HG02678 (cell line): ENCODE measurements at regions not wholly inside any gene's neighbourhood (a gene's known extent, or its start where the extent isn't known, plus 50 kb on each side); places are given as distances from the start of the nearest gene placed in this dataset.

Experiments
- ATAC-seq: cut with Tn5 transposase; IDR thresholded peaks from one replicate; pipeline ENCODE4 v1.9.1; 2021; ENCODE audit warnings: mild to moderate bottlenecking, moderate library complexity; ENCODE audit not compliant: unreplicated experiment

GRCh38 chr18:47417807-47418206 lies 166.3 kb upstream of the SKOR2 start:
- no peak for ATAC-seq

- no peak for ATAC-seq
These were observed 164.4 kb upstream of the SKOR2 start for GRCh38 chr18:47415881-47416280.

- no peak for ATAC-seq
These were observed 161.9 kb upstream of the SKOR2 start for GRCh38 chr18:47413327-47413726.

- no peak for ATAC-seq
These were observed 161.5 kb upstream of the SKOR2 start for GRCh38 chr18:47412924-47413323.

GRCh38 chr18:47411159-47411558 lies 159.7 kb upstream of the SKOR2 start:
- ATAC-seq, result no peak

GRCh38 chr18:47410139-47410538 lies 158.7 kb upstream of the SKOR2 start:
- no peak for ATAC-seq

- ATAC-seq, result no peak
These were observed 158.1 kb upstream of the SKOR2 start for GRCh38 chr18:47409519-47409918.

- ATAC-seq, result no peak
These were observed 156.3 kb upstream of the SKOR2 start for GRCh38 chr18:47407736-47408135.

- ATAC-seq, result no peak
These were observed 153.4 kb upstream of the SKOR2 start for GRCh38 chr18:47404845-47405244.

- no peak for ATAC-seq
These were observed 152.5 kb upstream of the SKOR2 start for GRCh38 chr18:47403949-47404348.

- ATAC-seq, result no peak
These were observed 151.9 kb upstream of the SKOR2 start for GRCh38 chr18:47403317-47403716.

- ATAC-seq, result no peak
These were observed 148.0 kb upstream of the SKOR2 start for GRCh38 chr18:47399475-47399874.

GRCh38 chr18:47397671-47398319 lies 146.3 kb upstream of the SKOR2 start:
- no peak for ATAC-seq

- ATAC-seq, result no peak
These were observed 140.2 kb upstream of the SKOR2 start for GRCh38 chr18:47391665-47392064.

GRCh38 chr18:47390410-47391024 lies 139.1 kb upstream of the SKOR2 start:
- ATAC-seq, result no peak

GRCh38 chr18:47389210-47389609 lies 137.8 kb upstream of the SKOR2 start:
- no peak for ATAC-seq

- no peak for ATAC-seq
These were observed 136.4 kb upstream of the SKOR2 start for GRCh38 chr18:47387864-47388263.

- no peak for ATAC-seq
These were observed 132.3 kb upstream of the SKOR2 start for GRCh38 chr18:47383729-47384128.

- no peak for ATAC-seq
These were observed 130.6 kb upstream of the SKOR2 start for GRCh38 chr18:47381975-47382570.

GRCh38 chr18:47380153-47380552 lies 128.7 kb upstream of the SKOR2 start:
- ATAC-seq, result no peak

- no peak for ATAC-seq
These were observed 122.0 kb upstream of the SKOR2 start for GRCh38 chr18:47373465-47373864.

GRCh38 chr18:47370052-47370451 lies 118.6 kb upstream of the SKOR2 start:
- no peak for ATAC-seq
